Sigmoid colon (tissue), 6 donors: ENCODE measurements at regions not wholly inside any gene's neighbourhood (a gene's known extent, or its start where the extent isn't known, plus 50 kb on each side); places are given as distances from the start of the nearest gene placed in this dataset.

Experiments
- DNase-seq: peaks from one replicate; pipeline ENCODE4 v3.0.0-alpha.2; 2019
- H3K27ac ChIP-seq, 4 donors: fragments of 200-600 bp; sonication (generic); one replicate each; pipeline ENCODE4 v1.5.1; 2016 to 2019; ENCODE audit warnings: mild to moderate bottlenecking in 1 of 4
- H3K27me3 ChIP-seq, 3 donors: fragments of 200-600 bp; sonication (generic); one replicate each; pipeline ENCODE4 v1.5.1; 2019; ENCODE audit warnings: mild to moderate bottlenecking in 1 of 3
- H3K36me3 ChIP-seq, 4 donors: fragments of 200-600 bp; sonication (generic); one replicate each; pipeline ENCODE4 v1.5.1; 2016 to 2019
- H3K4me1 ChIP-seq, 4 donors: fragments of 200-600 bp; sonication (generic); one replicate each; pipeline ENCODE4 v1.5.1; 2017 to 2019
- H3K4me3 ChIP-seq, 4 donors: fragments of 200-600 bp; sonication (generic); one replicate each; pipeline ENCODE4 v1.5.1; 2017 to 2019; ENCODE audit warnings: mild to moderate bottlenecking in 2 of 4, moderate library complexity in 1 of 4
- H3K9me3 ChIP-seq, 4 donors: fragments of 200-600 bp in 3 of 4; sonication (generic) in 3 of 4; one replicate each; pipeline versions ENCODE4 v1.5.1 to v1.6.1; 2013 to 2019
- CTCF ChIP-seq, 4 experiments: fragments of 450-650 bp in 3 of 4; fragments of 200-600 bp in 1 of 4; IDR thresholded peaks; one replicate each; pipeline ENCODE4 v1.5.1; 2016 to 2019; ENCODE audit warnings: antibody characterized with exemption in 4 of 4, mild to moderate bottlenecking in 3 of 4, moderate library complexity in 2 of 4
- EP300 ChIP-seq, 4 donors: sonication (generic); formaldehyde crosslinking; IDR thresholded peaks; one replicate each; pipeline ENCODE4 v1.6.1; 2017; ENCODE audit warnings: antibody characterized with exemption in 4 of 4
- POLR2A ChIP-seq, 2 donors: fragments of 450-650 bp; IDR thresholded peaks; one replicate each; pipeline ENCODE4 v1.6.1; 2016; ENCODE audit warnings: antibody characterized with exemption in 2 of 2, mild to moderate bottlenecking in 2 of 2, moderate library complexity in 2 of 2
- POLR2AphosphoS5 ChIP-seq, 4 donors: sonication (generic); formaldehyde crosslinking; IDR thresholded peaks; one replicate each; pipeline ENCODE4 v1.6.1; 2017; ENCODE audit warnings: antibody characterized with exemption in 4 of 4
- WGBS, 2 donors: extraction: QIAGEN DNeasy Blood & Tissue Kit; methylation state at CpG; one replicate each; pipeline ENCODE4 v1.1.7; 2013; 5-methylcytosine and 5-hydroxymethylcytosine counted together
- intact Hi-C: fragments of 100-400 bp; cut with DNase I; formaldehyde crosslinking; loops from one replicate; pipeline ENCODE4 v1.15.1; 2023
- donor health status: healthy with polysubstance abuse.
- donor health status: healthy.

DNA sequence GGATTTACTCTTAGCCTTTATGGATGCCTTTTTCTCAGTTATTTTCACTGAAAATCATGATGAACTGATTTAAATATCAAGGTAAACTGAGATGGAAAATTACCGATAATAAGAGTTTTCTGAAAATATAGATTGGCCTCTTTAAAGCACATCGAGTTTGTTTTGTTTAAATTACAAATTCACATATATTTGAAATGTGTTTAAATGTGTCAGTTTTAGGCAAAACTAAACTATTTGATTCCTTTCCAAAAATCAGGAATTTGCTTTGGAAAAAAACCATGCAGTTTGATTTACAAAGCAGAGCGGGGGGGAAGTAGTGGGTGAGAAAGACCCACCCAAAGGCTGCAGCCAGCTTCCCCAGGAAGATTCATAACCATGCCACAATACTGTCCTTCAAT, 52.0 kb upstream of the EML4 start:
- Histone ChIP-seq H3K27me3 (no peaks in the 10 kb centered on the region), H3K27ac (peak overlapping the region in 1 of 4 donors; percentile 50)
- 75 to 87% methylated on average over 3 of the region's 3 CpGs for WGBS, 2 donors

GRCh38 chr2:42117923-42118753, 51.0 kb upstream of the EML4 start:
- Histone ChIP-seq H3K4me3 (no peak overlapping the region), H3K9me3 (no peaks in the 10 kb centered on the region), H3K27ac (peak overlapping the region in 3 of 4 donors; percentile 12 to 50 (median 33)), H3K36me3 (no peaks in the 10 kb centered on the region), H3K27me3 (no peaks in the 10 kb centered on the region), H3K4me1 (peaks cover 0 to 24% (median 19%) of the 10 kb centered on the region in 4 donors)
- WGBS, 2 donors: 7 to 22% methylated on average over 1 of the region's 1 CpG
- intact Hi-C loops: no loop called here
- DNase-seq: no peak
- TF ChIP-seq POLR2AphosphoS5 (IDR thresholded peaks at IDR 0.05): peak in 1 of 4 donors; percentile 11
- no peak for TF ChIP-seq EP300 (IDR thresholded peaks at IDR 0.05)

More for the DNA sequence above, 52.0 kb upstream of the EML4 start:
- TF ChIP-seq POLR2A (IDR thresholded peaks at IDR 0.05) (no peak), EP300 (IDR thresholded peaks at IDR 0.05) (no peak), CTCF (IDR thresholded peaks at IDR 0.05) (no peak), POLR2AphosphoS5 (IDR thresholded peaks at IDR 0.05) (no peak)
- peaks cover 0 to 24% (median 19%) of the 10 kb centered on the region in 4 donors for H3K4me1 ChIP-seq
- no peak for DNase-seq
- intact Hi-C loops: no loop called here
- no peak overlapping the region for H3K4me3 ChIP-seq
- H3K9me3 ChIP-seq: no peaks in the 10 kb centered on the region
- no peaks in the 10 kb centered on the region for H3K36me3 ChIP-seq

- H3K27me3 ChIP-seq: no peaks in the 10 kb centered on the region
- 78 to 82% methylated on average over 6 of the region's 6 CpGs for WGBS, 2 donors
- TF ChIP-seq CTCF (IDR thresholded peaks at IDR 0.05) (no peak), POLR2AphosphoS5 (IDR thresholded peaks at IDR 0.05) (no peak), POLR2A (IDR thresholded peaks at IDR 0.05) (no peak), EP300 (IDR thresholded peaks at IDR 0.05) (no peak)
- H3K9me3 ChIP-seq: no peaks in the 10 kb centered on the region
- intact Hi-C loops: no loop called here
- H3K4me1 ChIP-seq: peaks cover 0 to 24% (median 19%) of the 10 kb centered on the region in 4 donors
- H3K4me3 ChIP-seq: no peak overlapping the region
- no peaks in the 10 kb centered on the region for H3K36me3 ChIP-seq
- DNase-seq: no peak
- no peak overlapping the region for H3K27ac ChIP-seq
Measured at GRCh38 chr2:42118754-42119569, 50.2 kb upstream of the EML4 start.
